AG04449 (cell line): ENCODE measurements at regions not wholly inside any gene's neighbourhood (a gene's known extent, or its start where the extent isn't known, plus 50 kb on each side); places are given as distances from the start of the nearest gene placed in this dataset.
"Not testable (repeated sequence)": the region's sequence is repeated elsewhere in the genome, so short reads cannot be mapped to it uniquely, and the experiment has no call there.

ENCODE experiments used
- CTCF ChIA-PET: fragments of 350-600 bp; formaldehyde crosslinking; extraction: SDS; loops from one replicate; lab custom pipeline; 2021; ENCODE audit warnings: antibody characterized with exemption; lab: Yijun Ruan, JAX
- POLR2A ChIA-PET: fragments of 400-600, 350-600 bp; formaldehyde crosslinking; extraction: SDS; loops from one replicate; lab custom pipeline; 2020; ENCODE audit warnings: antibody characterized with exemption, inconsistent platforms; lab: Yijun Ruan, JAX
- DNase-seq: peaks from one replicate; pipeline ENCODE4 v3.0.0-alpha.2; 2010; ENCODE audit warnings: low read depth, low spot score
- H3K4me3 ChIP-seq: 2 replicates; pipeline ENCODE4 v1.5.1; 2011; ENCODE audit warnings: low read depth, mild to moderate bottlenecking, control low read depth, low read length
- CTCF ChIP-seq: IDR thresholded peaks from one replicate; pipeline ENCODE4 v1.5.1; 2011; ENCODE audit warnings: mild to moderate bottlenecking, moderate library complexity, low read length, control low read depth, inconsistent platforms; ENCODE audit not compliant: insufficient read depth; ENCODE audit errors: missing control alignments

DNA sequence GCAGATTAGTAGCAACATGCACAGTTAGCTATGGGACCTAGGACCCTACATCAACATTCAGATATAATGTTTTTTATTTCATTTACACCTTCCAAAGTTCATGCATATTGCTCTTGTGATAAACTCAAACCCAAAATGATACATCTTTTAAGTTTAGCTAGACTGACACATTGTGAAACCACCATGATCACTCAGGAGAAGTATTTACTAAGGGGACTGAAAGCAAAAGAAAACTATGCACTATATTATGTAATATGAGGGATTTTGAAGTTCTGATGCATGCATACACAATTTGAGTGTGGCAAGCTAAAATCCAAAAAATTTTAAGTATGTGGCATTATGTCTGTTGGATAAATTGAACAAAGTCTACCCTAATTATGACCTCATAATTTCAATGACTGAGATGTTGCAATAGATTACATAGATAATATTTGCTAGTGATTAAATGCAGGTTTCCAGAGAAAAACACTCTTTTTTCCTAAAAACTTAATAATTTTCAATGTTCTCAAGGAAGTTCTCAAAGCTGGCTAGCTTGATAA is 914.8 kb upstream of the GRIA3 start:
- CTCF ChIA-PET = no interaction called here
- H3K4me3 ChIP-seq = no peak overlapping the region
- no peak for TF ChIP-seq CTCF
- POLR2A ChIA-PET = no interaction called here
- no peak for DNase-seq

- H3K4me3 ChIP-seq = no peak overlapping the region
- TF ChIP-seq CTCF = no peak
- DNase-seq = no peak
- POLR2A ChIA-PET = no interaction called here
- CTCF ChIA-PET = no interaction called here
These were observed 913.1 kb upstream of the GRIA3 start for GRCh38 chrX:122270809-122271494.

GRCh38 chrX:122272011-122272410 is 912.1 kb upstream of the GRIA3 start:
- H3K4me3 ChIP-seq = no peak overlapping the region
- CTCF ChIA-PET = no interaction called here
- POLR2A ChIA-PET = no interaction called here
- TF ChIP-seq CTCF = no peak
- no peak for DNase-seq

- no peak overlapping the region for H3K4me3 ChIP-seq
- ChIA-PET CTCF (no interaction called here), POLR2A (no interaction called here)
- no peak for TF ChIP-seq CTCF
- DNase-seq = no peak
These were observed 904.3 kb upstream of the GRIA3 start for GRCh38 chrX:122279746-122280145.

- DNase-seq, CTCF ChIA-PET, H3K4me3 ChIP-seq, POLR2A ChIA-PET: not testable (repeated sequence)
These were observed 884.3 kb upstream of the GRIA3 start for GRCh38 chrX:122299822-122300221.

GRCh38 chrX:122301491-122301890 is 882.6 kb upstream of the GRIA3 start:
- POLR2A ChIA-PET = no interaction called here
- CTCF ChIA-PET = no interaction called here
- no peak for DNase-seq
- no peak overlapping the region for H3K4me3 ChIP-seq
- no peak for TF ChIP-seq CTCF

GRCh38 chrX:122303761-122304160 is 880.3 kb upstream of the GRIA3 start:
- no peak for TF ChIP-seq CTCF
- ChIA-PET CTCF (no interaction called here), POLR2A (no interaction called here)
- no peak for DNase-seq
- no peak overlapping the region for H3K4me3 ChIP-seq
